ENCODE measurements at regions not wholly inside any gene's neighbourhood (a gene's known extent, or its start where the extent isn't known, plus 50 kb on each side); places are given as distances from the start of the nearest gene placed in this dataset.
"Not testable (repeated sequence)": the region's sequence is repeated elsewhere in the genome, so short reads cannot be mapped to it uniquely, and the experiment has no call there.

GRCh38 chr3:177764933-177765332, 567.7 kb upstream of the TBL1XR1 start:
- FAIRE-seq: peak; percentile 46

GRCh38 chr3:177770383-177771230, 573.3 kb upstream of the TBL1XR1 start:
- FAIRE-seq: no peak

GRCh38 chr3:177771780-177772179, 574.5 kb upstream of the TBL1XR1 start:
- no peak for FAIRE-seq

- no peak for FAIRE-seq
Measured at GRCh38 chr3:177772908-177773557, 575.8 kb upstream of the TBL1XR1 start.

GRCh38 chr3:177773717-177774116, 576.4 kb upstream of the TBL1XR1 start:
- FAIRE-seq: no peak

DNA sequence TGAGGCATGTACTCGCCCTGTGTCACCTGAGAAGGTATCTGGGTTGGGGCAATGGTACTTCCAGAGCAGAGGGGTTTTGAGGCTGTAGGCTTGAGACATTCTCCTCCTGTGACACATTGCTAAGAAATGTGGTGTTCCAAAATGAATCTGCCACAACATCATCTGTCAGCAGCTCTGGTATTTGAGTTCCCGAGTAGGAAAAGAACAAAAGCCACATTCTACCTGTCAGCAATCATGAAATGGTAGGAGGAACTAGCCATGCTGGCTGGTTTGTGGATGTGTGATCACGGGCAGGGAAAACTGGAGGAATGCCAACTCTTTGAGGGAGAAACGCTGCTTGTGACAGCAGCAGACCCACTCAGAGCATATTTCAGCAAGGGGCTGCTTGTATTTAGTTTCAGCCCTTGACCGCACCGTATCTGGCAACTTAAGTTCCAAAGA, 579.4 kb upstream of the TBL1XR1 start:
- FAIRE-seq: no peak

GRCh38 chr3:177777699-177778098, 580.4 kb upstream of the TBL1XR1 start:
- FAIRE-seq: no peak

- FAIRE-seq: no peak
Measured at GRCh38 chr3:177778633-177779032, 581.4 kb upstream of the TBL1XR1 start.

DNA sequence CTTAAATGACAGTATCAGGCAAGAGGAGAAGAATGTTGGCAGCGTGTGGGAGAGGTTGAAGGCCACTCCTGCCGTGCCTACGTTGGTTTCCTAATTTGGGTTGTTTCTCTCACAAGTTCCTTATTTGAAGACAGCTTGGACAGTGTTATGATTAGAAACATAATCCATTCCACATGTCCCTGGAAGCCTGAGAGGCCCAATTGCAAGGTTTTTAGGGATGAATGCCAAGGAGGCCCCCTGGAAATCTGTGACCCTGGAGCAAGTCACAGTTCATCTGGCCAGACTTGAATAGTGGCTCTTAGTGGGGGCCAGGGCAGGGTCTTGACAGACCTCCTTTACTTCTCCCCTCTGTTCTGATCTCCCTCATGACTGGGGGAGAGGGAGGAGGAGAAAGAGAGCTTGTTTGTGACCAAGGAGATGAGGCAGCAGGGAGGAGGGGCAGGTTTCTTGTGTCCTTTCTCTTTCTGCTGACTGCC, 584.4 kb upstream of the TBL1XR1 start:
- FAIRE-seq: no peak

- no peak for FAIRE-seq
Measured at GRCh38 chr3:177783338-177783737, 586.1 kb upstream of the TBL1XR1 start.

GRCh38 chr3:177783767-177784166, 586.5 kb upstream of the TBL1XR1 start:
- no peak for FAIRE-seq

- no peak for FAIRE-seq
Measured at GRCh38 chr3:177787279-177788041, 590.2 kb upstream of the TBL1XR1 start.

GRCh38 chr3:177789500-177789899, 592.2 kb upstream of the TBL1XR1 start:
- FAIRE-seq: no peak

GRCh38 chr3:177792311-177793030, 595.2 kb upstream of the TBL1XR1 start:
- FAIRE-seq: no peak

GRCh38 chr3:177793451-177793850, 596.2 kb upstream of the TBL1XR1 start:
- FAIRE-seq: no peak

GRCh38 chr3:177795216-177795615, 597.9 kb upstream of the TBL1XR1 start:
- FAIRE-seq: no peak

- no peak for FAIRE-seq
Measured at GRCh38 chr3:177795859-177796258, 598.6 kb upstream of the TBL1XR1 start.

DNA sequence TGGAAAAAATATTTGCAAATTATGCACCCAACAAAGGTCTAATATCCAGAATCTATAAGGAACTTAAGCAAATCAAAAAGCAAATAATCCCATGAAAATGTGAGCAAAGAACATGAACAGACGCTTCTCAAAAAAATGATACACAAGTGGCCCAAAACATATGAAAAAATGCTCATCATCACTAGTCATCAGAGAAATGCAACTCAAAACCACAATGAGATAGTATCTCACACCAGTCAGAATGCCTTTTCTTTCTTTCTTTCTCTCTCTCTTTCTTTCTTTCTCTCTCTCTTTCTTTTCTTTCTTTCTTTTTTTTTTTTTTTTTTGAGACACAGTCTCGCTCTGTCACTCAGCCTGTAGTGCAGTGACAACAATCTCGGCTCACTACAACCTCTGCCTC, 602.9 kb upstream of the TBL1XR1 start:
- FAIRE-seq: not testable (repeated sequence)

GRCh38 chr3:177800561-177800960, 603.3 kb upstream of the TBL1XR1 start:
- FAIRE-seq: no peak

- FAIRE-seq: no peak
Measured at GRCh38 chr3:177802151-177802900, 605.0 kb upstream of the TBL1XR1 start.

DNA sequence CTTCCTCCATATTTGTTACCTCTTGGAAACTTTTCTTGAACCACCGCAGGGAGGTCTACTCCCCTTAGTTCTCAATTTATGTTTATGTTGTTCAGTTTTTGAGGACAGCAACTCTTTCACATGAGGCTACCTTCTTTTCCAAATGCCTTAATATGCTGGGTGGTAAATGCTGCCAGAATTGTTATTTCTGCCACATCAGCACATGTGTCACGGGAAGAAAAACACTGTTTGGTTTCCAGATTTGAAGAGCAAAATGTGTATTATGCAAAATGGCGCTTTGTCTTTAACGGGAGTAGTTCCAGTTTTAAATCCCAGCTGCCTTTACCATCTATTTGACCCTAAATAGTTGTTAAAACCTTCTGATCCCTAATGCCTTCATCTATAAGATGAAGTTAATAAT, 606.2 kb upstream of the TBL1XR1 start:
- FAIRE-seq: no peak

- no peak for FAIRE-seq
Measured at GRCh38 chr3:177804032-177804431, 606.8 kb upstream of the TBL1XR1 start.

All from A204.1 (cell line).